GM12878 (cell line): ENCODE measurements at regions not wholly inside any gene's neighbourhood (a gene's known extent, or its start where the extent isn't known, plus 50 kb on each side); places are given as distances from the start of the nearest gene placed in this dataset.

Experiments
- ATAC-seq: fragments of 200-7000 bp; cut with Tn5 transposase; 3 replicates; pipeline ENCODE4 v1.9.1; 2020; ENCODE audit warnings: mild to moderate bottlenecking, moderate library complexity
- BruUV-seq: library from RNA; stranded (reverse); fragments of 400-500 nt; replicated peaks from 2 replicates; lab custom pipeline; 2021; lab: Mats Ljungman, UMichigan
- CTCF ChIA-PET: fragments of 300-600 bp; sonication (Branson Sonifier 250); formaldehyde crosslinking; extraction: SDS; loops from one replicate; lab custom pipeline; 2021; ENCODE audit warnings: inconsistent platforms; lab: Yijun Ruan, JAX
- POLR2A ChIA-PET: fragments of 350-600 bp; formaldehyde crosslinking; extraction: SDS; loops from one replicate; lab custom pipeline; 2021; ENCODE audit warnings: inconsistent platforms; lab: Charles Lee
- RAD21 ChIA-PET: fragments of 300-600 bp; sonication (Branson Sonifier 250); formaldehyde crosslinking; loops from one replicate; lab custom pipeline; 2023; ENCODE audit warnings: antibody characterized with exemption; ENCODE audit not compliant: unreplicated experiment; lab: Charles Lee
- SMC1A ChIA-PET: fragments of 300-600 bp; sonication (Branson Sonifier 250); formaldehyde crosslinking; loops from one replicate; lab custom pipeline; 2023; ENCODE audit not compliant: unreplicated experiment, uncharacterized antibody; lab: Charles Lee
- DNase-seq: peaks from one replicate; pipeline ENCODE4 v3.0.0-alpha.2; 2011; ENCODE audit warnings: low read depth, low spot score
- FAIRE-seq: peaks from 3 replicates; lab custom pipeline; 2011; peaks lifted over from hg19 to GRCh38; lab: Jason Lieb, UNC
- H2AFZ ChIP-seq: 2 replicates; pipeline ENCODE4 v1.6.0; 2011; ENCODE audit warnings: low read depth, low read length, control low read depth; ENCODE audit not compliant: control insufficient read depth
- H3K27ac ChIP-seq: 2 replicates; pipeline ENCODE4 v1.5.1; 2011; ENCODE audit warnings: control low read depth; ENCODE audit not compliant: control insufficient read depth, insufficient read depth
- H3K27me3 ChIP-seq, 2 experiments: replicated peaks in 1 of 2; 2 replicates each; pipeline versions ENCODE4 v1.6.0 to v1.6.1; 2011; ENCODE audit warnings: low read length in 1 of 2; ENCODE audit not compliant: control insufficient read depth in 2 of 2, insufficient read depth in 2 of 2
- H3K36me3 ChIP-seq, 2 experiments: 2 replicates each; pipeline ENCODE4 v1.5.1; 2011; ENCODE audit warnings: low read length in 1 of 2; ENCODE audit not compliant: control insufficient read depth in 2 of 2, insufficient read depth in 2 of 2
- H3K4me1 ChIP-seq: 2 replicates; pipeline ENCODE4 v1.6.1; 2011; ENCODE audit warnings: mild to moderate bottlenecking, low read length, moderate library complexity, mixed read lengths; ENCODE audit not compliant: control insufficient read depth, insufficient read depth
- H3K4me2 ChIP-seq: 2 replicates; pipeline ENCODE4 v1.6.0; 2011; ENCODE audit warnings: control low read depth; ENCODE audit not compliant: control insufficient read depth, insufficient read depth
- H3K4me3 ChIP-seq: fragments of 200-600 bp; sonication (generic); 2 replicates; pipeline ENCODE4 v1.5.1; 2016
- H3K79me2 ChIP-seq: 2 replicates; pipeline ENCODE4 v1.6.0; 2011; ENCODE audit warnings: low read length; ENCODE audit not compliant: control insufficient read depth, insufficient read depth
- H3K9ac ChIP-seq: 2 replicates; pipeline ENCODE4 v1.8.0; 2011; ENCODE audit warnings: low read length, control low read depth, mixed read lengths; ENCODE audit not compliant: control insufficient read depth, insufficient read depth
- H3K9me3 ChIP-seq: replicated peaks from 3 replicates; pipeline ENCODE4 v1.5.1; 2011; ENCODE audit warnings: mild to moderate bottlenecking, low read length; ENCODE audit not compliant: control insufficient read depth, insufficient read depth
- H4K20me1 ChIP-seq: 2 replicates; pipeline ENCODE4 v1.6.0; 2011; ENCODE audit not compliant: control insufficient read depth, insufficient read depth
- ATF3 ChIP-seq: IDR thresholded peaks from 2 replicates; pipeline ENCODE4 v1.6.1; 2011; ENCODE audit warnings: low read depth, mild to moderate bottlenecking, low read length, moderate library complexity, borderline replicate concordance; ENCODE audit errors: extremely low read depth
- CBX5 ChIP-seq: sonication (generic); IDR thresholded peaks from 2 replicates; pipeline ENCODE4 v1.6.1; 2016; ENCODE audit warnings: low read depth, moderate library complexity, mild to moderate bottlenecking, inconsistent platforms
- IRF5 ChIP-seq: fragments of 450-650 bp; IDR thresholded peaks from 2 replicates; pipeline ENCODE4 v1.6.1; 2017; ENCODE audit warnings: borderline replicate concordance
- MEF2B ChIP-seq: fragments of 450-650 bp; IDR thresholded peaks from 2 replicates; pipeline ENCODE4 v1.6.1; 2018; ENCODE audit warnings: mild to moderate bottlenecking, moderate library complexity; ENCODE audit not compliant: partially characterized antibody, poor library complexity, severe bottlenecking
- MTA3 ChIP-seq: IDR thresholded peaks from 2 replicates; pipeline ENCODE4 v1.6.1; 2012; ENCODE audit warnings: low read length, inconsistent platforms, borderline replicate concordance
- NFYA ChIP-seq: IDR thresholded peaks from 2 replicates; pipeline ENCODE4 v1.6.1; 2011; ENCODE audit warnings: low read depth, mild to moderate bottlenecking, low read length, improper control_type of control experiment, borderline replicate concordance
- PBX3 ChIP-seq: IDR thresholded peaks from 2 replicates; pipeline ENCODE4 v1.6.1; 2011; ENCODE audit warnings: mild to moderate bottlenecking, low read depth, low read length, moderate library complexity; ENCODE audit not compliant: insufficient replicate concordance
- RFX5 ChIP-seq: IDR thresholded peaks from 2 replicates; pipeline ENCODE4 v1.6.1; 2011; ENCODE audit warnings: low read depth, low read length, improper control_type of control experiment
- SIX5 ChIP-seq: IDR thresholded peaks from 2 replicates; pipeline ENCODE4 v1.6.1; 2011; ENCODE audit warnings: mild to moderate bottlenecking, low read depth, low read length, moderate library complexity; ENCODE audit not compliant: severe bottlenecking
- STAT1 ChIP-seq: fragments of 450-650 bp; conservative IDR thresholded peaks from 2 replicates; pipeline ENCODE4 v1.6.1; 2014; ENCODE audit warnings: antibody characterized with exemption, mild to moderate bottlenecking
- ZNF687 ChIP-seq: fragments of 450-650 bp; IDR thresholded peaks from 2 replicates; pipeline ENCODE4 v1.6.1; 2017; ENCODE audit warnings: mild to moderate bottlenecking, moderate library complexity
- ZSCAN29 ChIP-seq: fragments of 450-650 bp; IDR thresholded peaks from 2 replicates; pipeline ENCODE4 v1.6.1; 2017; ENCODE audit warnings: mild to moderate bottlenecking, moderate library complexity
- WGBS: methylation state at CpG from one replicate; pipeline ENCODE4 v1.1.6; 2016; ENCODE audit warnings: low lambda C conversion rate; ENCODE audit not compliant: insufficient replicate concordance, insufficient coverage; ENCODE audit errors: missing lambda C conversion rate; 5-methylcytosine and 5-hydroxymethylcytosine counted together
- in situ Hi-C: fragments of 300-500 bp; cut with MboI; formaldehyde crosslinking; loops from 9 replicates; pipeline ENCODE4 v1.14.3; 2018; ENCODE audit warnings: mixed read lengths
- intact Hi-C: fragments of 100-400 bp; cut with micrococcal nuclease; formaldehyde crosslinking; loops from one replicate; pipeline ENCODE4 v1.14.2; 2022; ENCODE audit not compliant: unreplicated experiment

GRCh38 chr2:129492548-129492947, 486.9 kb upstream of the RAB6C start:
- CTCF ChIA-PET = no interaction called here
- TF ChIP-seq RFX5 (no peak), MTA3 (no peak), ZSCAN29 (no peak), SIX5 (no peak), ATF3 (no peak), CBX5 (no peak), NFYA (no peak), STAT1 (no peak), IRF5 (no peak), ZNF687 (no peak), PBX3 (no peak), MEF2B (no peak)

More at GRCh38 chr2:129492548-129492947, 486.9 kb upstream of the RAB6C start:
- FAIRE-seq (no peak), DNase-seq (no peak), ATAC-seq (no peak)
- no peak overlapping the region for H3K4me2 ChIP-seq
- in situ Hi-C loops (no loop called here), intact Hi-C loops (no loop called here)
- H3K9ac ChIP-seq = no peak overlapping the region
- H3K4me1 ChIP-seq = no peaks in the 10 kb centered on the region
- no peaks in the 10 kb centered on the region for H3K27me3 ChIP-seq
- H3K79me2 ChIP-seq = no peaks in the 10 kb centered on the region
- BruUV-seq = no TSS peak
- no peak overlapping the region for H3K27ac ChIP-seq
- ChIA-PET POLR2A (no interaction called here), SMC1A (no interaction called here), RAD21 (no interaction called here)
- no peaks in the 10 kb centered on the region for H3K9me3 ChIP-seq
- no peaks in the 10 kb centered on the region for H4K20me1 ChIP-seq
- WGBS = 42% methylated on average over 2 of the region's 4 CpGs
- H3K36me3 ChIP-seq = no peaks in the 10 kb centered on the region
- no peak overlapping the region for H2AFZ ChIP-seq
- H3K4me3 ChIP-seq = no peak overlapping the region
